GM18519 (cell line): ENCODE measurements at regions not wholly inside any gene's neighbourhood (a gene's known extent, or its start where the extent isn't known, plus 50 kb on each side); places are given as distances from the start of the nearest gene placed in this dataset.

Source experiments
- ATAC-seq: cut with Tn5 transposase; IDR thresholded peaks from one replicate; pipeline ENCODE4 v1.9.1; 2021; ENCODE audit warnings: mild to moderate bottlenecking, moderate library complexity; ENCODE audit not compliant: unreplicated experiment, low FRiP score

- ATAC-seq, result no peak
These were observed 414.0 kb upstream of the ANKRD30A start for GRCh38 chr10:36711361-36711760.

- ATAC-seq, result no peak
These were observed 421.3 kb upstream of the ANKRD30A start for GRCh38 chr10:36704124-36704523.

GRCh38 chr10:36703179-36703578 is 422.2 kb upstream of the ANKRD30A start:
- no peak for ATAC-seq

GRCh38 chr10:36700123-36700522 is 425.3 kb upstream of the ANKRD30A start:
- ATAC-seq, result no peak

- no peak for ATAC-seq
These were observed 432.6 kb upstream of the ANKRD30A start for GRCh38 chr10:36692759-36693158.

GRCh38 chr10:36688717-36689116 is 436.7 kb upstream of the ANKRD30A start:
- ATAC-seq, result no peak

- ATAC-seq, result no peak
These were observed 442.0 kb upstream of the ANKRD30A start for GRCh38 chr10:36683421-36683820.

GRCh38 chr10:36681751-36682632 is 443.4 kb upstream of the ANKRD30A start:
- no peak for ATAC-seq

GRCh38 chr10:36679554-36679953 is 445.8 kb upstream of the ANKRD30A start:
- ATAC-seq, result no peak

- ATAC-seq, result no peak
These were observed 448.0 kb upstream of the ANKRD30A start for GRCh38 chr10:36677431-36677768.

- no peak for ATAC-seq
These were observed 448.5 kb upstream of the ANKRD30A start for GRCh38 chr10:36676756-36677430.

GRCh38 chr10:36676321-36676720 is 449.1 kb upstream of the ANKRD30A start:
- ATAC-seq, result no peak

GRCh38 chr10:36675458-36675880 is 449.9 kb upstream of the ANKRD30A start:
- ATAC-seq, result no peak

- ATAC-seq, result no peak
These were observed 453.8 kb upstream of the ANKRD30A start for GRCh38 chr10:36671607-36672006.

- no peak for ATAC-seq
These were observed 454.6 kb upstream of the ANKRD30A start for GRCh38 chr10:36670621-36671402.

- ATAC-seq, result no peak
These were observed 455.6 kb upstream of the ANKRD30A start for GRCh38 chr10:36669615-36670352.

- no peak for ATAC-seq
These were observed 458.9 kb upstream of the ANKRD30A start for GRCh38 chr10:36666451-36666850.

GRCh38 chr10:36662571-36662970 is 462.8 kb upstream of the ANKRD30A start:
- no peak for ATAC-seq

GRCh38 chr10:36650274-36650673 is 475.1 kb upstream of the ANKRD30A start:
- no peak for ATAC-seq

- ATAC-seq, result no peak
These were observed 477.9 kb upstream of the ANKRD30A start for GRCh38 chr10:36647540-36647939.
